Suppressor macrophage (primary cell): ENCODE measurements at regions not wholly inside any gene's neighbourhood (a gene's known extent, or its start where the extent isn't known, plus 50 kb on each side); places are given as distances from the start of the nearest gene placed in this dataset.

ENCODE experiments used
- DNase-seq, 4 experiments: peaks; one replicate each; pipeline ENCODE4 v3.0.0-alpha.2; 2020 to 2022

DNA sequence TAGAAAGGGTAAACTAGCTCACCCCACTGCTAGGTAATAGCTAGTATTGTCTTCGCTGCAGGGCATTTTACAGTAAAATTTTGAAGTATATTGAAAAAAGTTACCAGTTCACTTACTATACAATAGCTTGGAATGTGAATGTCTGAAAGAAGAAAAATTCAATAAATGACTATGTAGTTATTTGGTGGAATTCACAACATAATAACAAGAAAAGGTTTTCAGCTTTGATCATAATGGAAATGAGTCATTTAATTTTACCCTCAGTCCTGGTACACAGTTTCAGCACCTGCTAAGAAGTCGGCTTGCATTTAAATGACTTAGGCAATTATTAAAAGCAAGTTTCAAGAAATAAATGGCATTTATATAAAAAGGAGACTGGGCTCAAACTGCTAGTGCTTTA, 90.4 kb downstream of the NUP35 start:
- DNase-seq: no peak

DNA sequence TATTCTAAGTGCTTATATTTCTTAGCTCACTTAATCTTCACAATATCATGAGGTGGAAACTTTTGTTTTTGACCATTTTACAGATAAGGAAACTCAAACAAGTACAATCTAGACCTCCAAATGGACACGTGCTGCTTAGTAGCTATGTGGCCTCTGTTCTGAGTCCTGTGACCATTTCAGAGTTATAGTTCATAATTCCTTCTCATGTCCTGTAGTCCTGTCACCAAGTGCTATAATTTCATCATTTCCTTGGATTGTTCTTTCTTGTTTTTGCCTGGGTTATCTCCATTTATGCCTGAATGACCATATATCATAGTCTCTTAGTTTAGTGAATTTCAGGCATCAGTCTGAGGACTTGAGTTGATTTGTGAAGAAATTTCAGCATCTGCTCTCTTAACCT, 91.7 kb downstream of the NUP35 start:
- DNase-seq: no peak

DNA sequence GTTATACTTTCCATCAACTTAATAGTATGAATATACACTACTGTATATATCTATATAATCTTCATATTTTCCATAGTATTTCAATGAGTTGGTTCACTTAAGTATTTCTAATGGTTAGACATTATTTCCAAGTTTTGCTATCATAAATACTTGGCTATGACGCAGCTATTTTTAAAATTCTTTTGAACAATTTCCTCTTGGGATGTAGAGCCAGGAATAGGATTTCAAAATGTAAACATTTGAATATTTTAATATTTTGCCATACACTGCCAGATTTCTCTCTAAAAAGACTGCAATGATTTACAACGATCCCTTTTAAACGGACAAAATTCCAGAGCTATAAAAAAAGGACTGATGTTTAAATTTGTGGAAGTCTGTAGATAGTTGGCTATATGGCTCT, 95.6 kb downstream of the NUP35 start:
- DNase-seq: no peak

DNA sequence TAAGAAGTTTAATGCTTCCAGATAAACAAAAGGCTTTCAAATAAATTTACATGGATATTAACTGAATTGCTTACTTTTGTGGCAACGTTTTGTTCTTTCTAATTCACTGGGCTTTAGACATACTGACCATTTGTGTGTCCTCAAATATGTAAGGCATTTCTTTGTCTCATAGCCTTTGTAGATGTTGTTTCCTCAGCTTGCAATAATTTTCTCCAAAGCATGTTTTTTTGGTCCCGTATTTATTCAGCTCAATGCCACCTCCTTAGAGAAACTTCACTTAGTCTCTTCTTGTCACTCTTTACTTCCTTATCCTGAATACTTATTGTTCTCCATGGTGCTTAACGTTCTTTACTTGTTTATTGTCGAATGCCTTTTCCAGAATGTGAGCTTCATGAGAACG, 98.5 kb downstream of the NUP35 start:
- no peak for DNase-seq

DNA sequence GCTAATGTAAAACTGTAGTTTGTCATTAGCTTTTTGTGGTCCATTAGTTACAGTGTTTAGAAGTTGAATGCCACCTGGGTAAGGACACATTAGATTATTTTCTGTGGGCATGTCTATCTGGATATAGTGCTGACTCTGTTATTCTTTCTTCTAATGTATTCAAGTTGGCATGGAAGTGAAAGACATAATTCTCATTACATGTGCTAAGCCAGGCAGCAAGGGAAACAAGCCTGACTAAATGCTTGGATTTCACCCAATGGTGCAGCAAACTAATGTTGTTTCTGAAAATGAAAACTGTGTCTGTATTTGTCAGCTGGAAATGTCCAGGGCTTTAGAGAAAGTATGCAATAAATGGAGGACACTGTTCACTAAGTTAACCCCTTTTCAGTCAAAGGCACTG, 100.7 kb downstream of the NUP35 start:
- DNase-seq: no peak

DNA sequence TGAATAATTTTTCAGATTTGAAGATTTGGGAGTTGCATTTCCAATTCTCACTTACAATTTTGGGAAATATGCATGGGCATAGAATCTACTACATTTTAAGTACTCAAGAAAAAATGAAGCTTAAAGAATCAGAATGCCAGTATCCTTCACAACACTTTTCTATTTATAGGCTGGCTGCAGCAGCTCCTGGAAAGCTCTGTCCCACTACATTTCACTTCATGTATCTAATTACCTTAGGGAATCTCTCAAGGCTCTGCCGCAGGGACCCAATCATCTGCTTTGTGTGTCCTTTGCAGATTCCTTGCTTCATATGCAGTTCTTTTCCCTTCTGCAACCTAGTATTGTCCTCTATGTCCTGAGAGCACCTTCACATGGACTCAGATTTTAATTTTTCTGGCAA, 102.9 kb downstream of the NUP35 start:
- DNase-seq: no peak

DNA sequence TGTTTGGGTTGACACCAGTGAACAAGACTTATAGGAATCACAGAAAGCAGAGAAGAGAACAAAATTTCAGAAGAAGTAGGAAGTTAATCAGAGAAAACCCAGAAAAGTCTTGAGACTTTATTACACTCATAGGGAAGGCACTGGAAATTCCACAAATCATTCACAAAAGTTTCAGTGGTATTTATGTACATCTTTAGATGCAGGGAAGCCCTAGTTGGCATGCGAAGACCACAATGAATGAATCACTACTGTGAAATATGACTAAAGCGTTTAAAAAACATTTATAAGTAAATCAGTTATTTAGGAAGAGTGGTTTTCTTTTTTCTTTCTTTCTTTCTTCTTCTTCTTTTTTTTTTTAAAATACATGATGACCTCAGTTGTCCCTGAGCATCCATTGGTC, 105.1 kb downstream of the NUP35 start:
- no peak for DNase-seq

DNA sequence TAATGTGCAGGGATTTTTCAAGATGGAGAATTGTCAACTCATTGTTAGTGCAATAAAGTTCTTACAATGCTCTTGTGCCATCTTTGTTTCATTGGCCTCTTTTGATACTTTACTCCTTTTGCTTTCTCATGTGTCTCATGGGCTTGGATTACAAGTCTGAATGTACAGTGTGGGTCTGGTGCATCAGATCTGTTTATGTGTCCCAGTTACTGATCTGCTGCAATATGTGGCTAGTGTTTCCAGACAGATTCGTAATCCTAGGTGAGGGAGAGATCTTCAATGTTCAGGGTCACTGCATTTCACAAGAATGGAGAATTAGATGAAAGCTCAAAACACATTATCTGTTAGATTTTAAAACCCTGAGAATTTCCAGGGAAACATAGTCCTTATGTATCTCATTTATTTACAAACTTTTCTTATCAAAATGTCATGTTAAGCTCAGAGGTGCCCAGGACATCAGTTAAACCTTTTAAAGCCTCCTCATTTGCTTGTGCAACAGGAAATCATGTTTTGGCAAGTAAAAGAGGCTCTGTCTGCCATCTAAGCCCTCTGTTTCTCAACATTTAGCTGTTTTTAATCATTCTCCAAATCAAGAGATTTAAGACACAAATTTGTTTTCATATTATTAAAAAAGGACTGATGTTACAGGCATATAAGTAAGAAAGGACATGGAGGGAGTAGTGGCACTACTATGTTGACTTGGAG, 108.1 kb downstream of the NUP35 start:
- no peak for DNase-seq

DNA sequence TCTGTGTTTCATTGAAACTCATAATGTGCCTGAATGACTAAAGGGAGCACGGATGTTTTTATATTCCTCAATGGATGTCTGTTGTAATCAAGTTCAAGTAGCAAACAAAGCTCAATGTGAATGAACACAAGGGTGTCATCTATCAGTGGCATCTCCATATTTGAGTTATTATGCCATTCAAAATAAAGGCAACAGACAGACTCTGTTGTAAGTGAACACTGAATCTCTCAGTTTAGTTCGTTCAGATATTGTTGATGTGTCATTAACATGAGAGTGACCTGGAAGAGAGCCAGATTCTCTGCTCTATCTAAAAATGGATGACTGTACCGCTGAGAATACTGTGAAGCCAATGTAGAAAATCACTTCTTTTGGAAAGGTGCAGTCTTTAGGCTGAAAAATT, 118.7 kb downstream of the NUP35 start:
- no peak for DNase-seq

DNA sequence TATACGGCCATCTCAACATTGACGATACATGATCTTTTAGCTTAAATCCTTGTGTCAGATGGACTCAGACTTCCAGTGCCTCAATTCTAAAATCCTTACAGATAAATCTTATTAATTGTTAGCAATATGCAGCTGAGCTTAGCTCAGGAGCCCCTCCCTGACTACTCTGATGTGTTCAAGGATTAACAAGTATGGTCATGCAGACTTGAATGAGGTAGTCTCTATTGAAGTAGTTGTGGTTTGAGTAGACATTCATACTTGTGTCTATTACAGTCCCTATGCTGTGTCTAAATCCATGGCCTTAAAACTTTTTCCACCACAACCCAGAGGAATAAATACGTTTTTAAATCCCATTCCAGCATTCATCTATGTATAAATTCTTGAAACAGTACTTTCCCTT, 119.5 kb downstream of the NUP35 start:
- DNase-seq: no peak

DNA sequence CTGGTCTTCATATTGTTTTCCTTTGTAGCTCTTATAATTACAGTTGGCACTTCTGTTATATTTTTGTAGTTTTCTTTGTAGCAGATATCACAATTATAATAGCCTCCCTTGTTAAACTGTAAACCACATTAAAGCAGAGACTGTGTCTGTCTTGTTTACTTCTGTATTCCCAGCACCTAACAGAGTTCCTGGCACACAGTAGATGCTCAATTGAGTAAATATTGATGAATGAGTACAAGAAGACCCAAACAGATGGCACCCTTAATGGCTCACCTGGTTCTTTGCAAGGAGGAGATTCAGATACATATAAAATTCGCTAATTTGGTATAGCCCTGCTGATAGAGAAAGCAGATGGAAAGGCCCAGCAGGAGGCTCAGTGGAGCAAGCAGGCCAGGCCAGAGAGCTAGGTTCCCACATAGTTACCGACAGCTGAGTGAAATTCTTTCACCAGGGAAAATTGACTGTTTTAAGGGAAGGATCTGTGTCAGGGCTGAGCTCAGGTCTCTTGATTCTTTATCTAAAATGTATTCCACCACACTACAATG, 120.1 kb downstream of the NUP35 start:
- DNase-seq: no peak

DNA sequence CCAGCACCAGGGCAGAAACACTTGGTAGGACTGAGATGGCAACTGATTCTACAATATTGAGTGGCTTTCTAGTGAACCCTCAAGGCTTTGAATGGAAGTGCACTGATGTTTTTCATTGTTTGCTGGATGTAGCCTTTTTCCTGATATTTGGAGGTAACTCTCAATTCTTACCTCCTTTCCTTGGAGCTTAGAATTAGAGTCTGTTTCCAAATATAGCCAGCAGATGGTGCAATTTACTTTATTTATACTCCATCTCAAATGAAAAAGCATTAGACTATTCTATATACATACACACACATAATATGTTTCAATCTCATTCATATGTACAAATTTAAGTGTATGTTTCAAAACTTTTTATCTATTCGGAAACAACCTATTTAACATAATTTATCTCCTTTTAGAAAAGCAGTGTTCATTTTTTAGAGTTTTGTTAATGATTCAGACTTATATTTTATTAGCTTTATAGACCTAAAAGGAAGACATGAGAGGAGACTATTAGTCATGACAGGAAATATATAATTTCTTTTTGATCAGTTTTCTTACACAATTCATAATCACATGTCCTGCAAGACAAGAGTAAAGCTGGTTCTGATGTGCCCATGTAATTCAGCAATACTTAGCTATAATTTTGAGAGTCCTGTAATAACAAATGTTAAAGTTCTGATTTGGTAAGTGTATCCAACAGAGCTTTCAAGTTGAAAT, 124.8 kb downstream of the NUP35 start:
- DNase-seq: peak in 3 of 4 experiments; percentile 6 to 28 (median 22)

DNA sequence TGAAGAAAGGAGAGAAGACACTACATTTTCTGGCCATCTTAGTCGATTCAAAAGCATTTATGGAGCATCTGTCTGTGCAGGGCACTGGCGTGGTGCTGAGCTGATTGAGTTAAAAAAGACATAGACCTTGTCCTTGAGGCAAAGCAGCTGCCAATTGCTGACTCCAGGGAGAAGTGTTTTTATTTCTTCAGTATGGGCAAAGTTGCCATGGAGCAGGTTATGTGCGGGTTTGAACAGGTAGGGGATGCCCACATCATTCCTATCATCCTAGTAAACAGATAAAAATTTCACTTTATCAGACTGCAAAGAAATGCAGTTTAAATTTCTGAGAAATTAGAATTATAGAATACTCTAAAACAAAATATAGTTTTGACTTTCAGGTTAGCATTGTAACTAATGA, 125.8 kb downstream of the NUP35 start:
- no peak for DNase-seq

DNA sequence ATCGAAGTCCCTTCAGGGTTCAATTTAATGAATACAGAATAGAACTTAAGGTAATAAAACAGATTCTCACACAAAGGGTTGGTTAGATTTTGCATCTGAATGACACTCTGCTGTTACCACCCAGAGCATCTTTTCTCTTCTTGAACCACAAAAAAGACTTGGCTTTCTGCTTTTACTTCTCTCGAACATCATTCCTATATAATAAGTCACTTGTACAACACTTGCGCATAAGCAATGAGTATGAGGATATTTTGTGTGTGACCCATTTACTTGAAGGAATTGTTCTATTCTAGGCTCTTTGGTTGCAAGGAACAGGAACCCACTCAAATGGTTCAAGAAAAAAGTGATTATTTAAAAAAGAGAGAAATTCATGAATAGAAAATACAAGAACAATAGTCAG, 126.2 kb downstream of the NUP35 start:
- DNase-seq: no peak

DNA sequence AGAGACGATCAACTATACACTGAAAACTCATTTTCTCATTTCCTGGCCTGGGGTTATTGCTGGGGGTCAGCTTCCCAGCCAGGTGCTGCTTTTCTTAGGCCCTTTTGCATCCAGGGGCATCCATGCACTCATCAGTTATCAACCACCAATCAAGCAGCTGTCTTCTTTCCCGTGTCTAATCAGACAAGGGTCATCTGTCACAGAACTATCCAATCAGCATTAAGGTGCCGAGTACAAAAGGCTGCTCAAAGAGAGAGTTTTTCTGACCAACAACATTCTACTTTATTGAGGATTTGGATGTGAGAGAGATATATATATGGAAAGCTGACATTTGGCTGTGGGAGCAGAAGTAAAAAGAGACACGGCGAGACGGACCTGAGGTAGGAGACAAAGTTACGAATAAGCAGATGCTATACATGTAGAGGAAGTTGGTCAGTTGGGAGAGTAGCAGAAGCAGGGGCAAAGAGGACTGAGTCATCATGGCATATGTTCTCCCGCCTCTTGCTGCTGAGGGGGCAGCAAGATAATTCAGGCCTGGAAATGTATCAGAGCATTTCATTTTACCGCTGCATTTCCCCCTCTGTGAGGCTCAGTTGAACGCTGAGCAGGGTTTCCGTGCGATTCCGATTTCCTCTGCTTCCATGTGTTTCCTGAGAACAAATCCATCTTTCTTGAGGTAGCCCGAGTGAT, 129.3 kb downstream of the NUP35 start:
- DNase-seq: no peak

DNA sequence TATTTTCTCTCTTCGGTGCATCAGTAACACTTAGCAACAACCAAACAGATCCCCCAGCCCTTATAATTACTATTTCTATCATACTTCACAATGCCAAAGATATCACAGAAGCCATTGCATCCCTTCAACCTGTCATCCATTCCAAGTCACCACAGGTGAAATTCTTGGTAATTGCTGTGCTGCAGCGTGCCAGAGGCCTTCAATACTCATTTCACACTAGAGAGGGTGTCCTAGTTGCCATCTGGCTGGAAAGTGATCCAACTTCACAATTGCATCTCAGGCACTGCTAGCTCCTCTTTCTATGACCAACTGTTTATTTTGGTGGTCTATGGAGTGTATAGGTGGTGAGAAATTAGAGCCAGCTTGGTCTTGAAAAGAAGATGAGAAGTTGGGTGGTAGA, 131.2 kb downstream of the NUP35 start:
- no peak for DNase-seq

DNA sequence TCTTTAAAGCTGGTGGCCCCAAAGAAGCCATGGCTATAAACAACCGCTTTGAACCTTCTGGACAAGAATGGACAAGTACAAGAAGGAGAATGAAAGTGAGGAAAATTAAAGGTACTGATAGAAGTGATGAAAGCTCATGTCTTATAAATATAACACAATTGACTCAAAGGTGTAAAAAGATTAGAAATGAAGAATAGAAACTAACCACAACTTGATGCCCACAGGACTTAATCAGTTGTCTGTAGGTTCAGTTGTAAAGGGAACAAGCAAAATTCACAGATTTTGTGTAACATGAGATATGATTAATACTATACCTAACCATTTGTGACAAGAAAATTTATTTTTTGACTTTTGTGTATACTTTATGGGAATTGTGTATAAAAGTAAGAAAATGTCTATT, 135.7 kb downstream of the NUP35 start:
- no peak for DNase-seq

DNA sequence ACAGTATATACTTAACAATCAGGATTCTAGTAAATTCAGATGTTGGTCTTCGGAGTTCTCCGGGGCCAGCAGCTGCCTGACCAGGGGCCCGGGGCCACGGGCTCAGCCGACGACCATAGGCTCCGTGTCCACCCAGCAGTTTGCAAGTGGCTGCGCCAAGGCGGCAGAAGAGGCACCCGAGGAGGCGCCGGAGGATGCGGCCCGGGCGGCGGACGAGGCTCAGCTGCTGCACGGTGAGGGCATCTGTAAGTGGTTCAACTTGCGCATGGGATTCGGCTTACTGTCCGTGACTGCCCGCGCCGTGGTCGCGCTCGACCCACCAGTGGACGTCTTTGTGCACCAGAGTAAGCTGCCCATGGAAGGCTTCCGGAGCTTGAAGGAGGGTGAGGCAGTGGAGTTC, 136.3 kb downstream of the NUP35 start:
- no peak for DNase-seq

DNA sequence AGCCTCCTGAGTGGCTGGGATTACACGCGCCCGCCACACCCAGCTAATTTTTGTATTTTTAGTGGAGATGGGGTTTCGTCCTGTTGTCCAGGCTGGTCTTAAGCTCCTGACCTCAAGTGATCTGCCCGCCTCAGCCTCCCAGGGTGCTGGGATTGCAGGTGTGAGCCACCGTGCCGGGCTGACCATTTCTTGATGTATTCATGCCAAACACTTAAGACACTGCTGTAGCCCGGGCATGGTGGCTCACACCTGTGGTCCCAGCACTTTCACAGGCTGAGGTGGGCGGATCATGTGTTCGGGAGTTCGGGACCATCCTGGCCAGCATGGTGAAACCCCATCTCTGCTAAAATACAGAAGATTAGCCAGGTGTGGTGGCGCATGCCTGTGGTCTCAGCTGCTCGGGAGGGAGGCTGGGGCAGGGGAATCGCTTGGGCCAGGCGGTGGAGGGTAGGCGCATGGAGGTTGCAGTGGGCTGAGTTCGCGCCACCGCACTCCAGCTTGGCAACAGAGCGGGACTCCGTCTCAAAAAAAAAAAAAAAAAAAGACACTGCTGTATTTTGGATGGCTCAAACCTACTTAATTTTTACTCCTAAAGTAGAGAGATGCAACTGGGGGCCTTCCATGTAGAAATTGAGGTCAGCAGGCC, 140.8 kb downstream of the NUP35 start:
- no peak for DNase-seq

DNA sequence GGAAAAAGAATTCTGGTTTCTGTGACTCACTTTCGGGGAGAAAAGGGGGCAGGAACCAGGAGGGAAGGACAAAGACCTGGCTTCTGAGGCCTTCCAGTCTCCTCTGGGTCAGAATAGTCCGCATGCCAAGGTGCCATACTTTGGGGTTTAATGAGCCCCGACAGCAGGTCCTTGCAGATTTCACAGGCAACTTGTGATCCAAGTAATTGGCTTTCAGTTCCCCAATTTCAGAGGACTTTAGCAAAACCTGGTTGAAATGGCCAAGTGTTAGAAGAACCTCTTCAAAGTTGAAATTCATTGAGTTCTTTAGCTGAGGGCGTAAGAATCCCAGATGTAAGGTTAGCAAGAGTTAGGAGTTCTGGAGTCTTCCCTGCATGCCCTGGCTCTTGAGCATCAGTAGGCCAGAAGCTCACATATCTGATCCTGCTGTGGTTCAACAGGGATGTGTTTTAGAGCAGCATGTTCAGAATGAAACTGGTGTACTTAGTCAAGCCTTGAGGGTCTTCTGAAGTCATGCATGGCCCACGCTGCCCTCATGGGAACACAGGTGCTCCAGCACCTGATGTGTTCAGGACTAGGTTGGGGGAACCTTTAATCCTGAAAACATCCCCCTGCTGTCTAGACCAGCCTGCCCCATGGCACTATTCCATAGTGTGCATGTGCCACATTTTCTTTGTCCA, 143.0 kb downstream of the NUP35 start:
- no peak for DNase-seq

DNA sequence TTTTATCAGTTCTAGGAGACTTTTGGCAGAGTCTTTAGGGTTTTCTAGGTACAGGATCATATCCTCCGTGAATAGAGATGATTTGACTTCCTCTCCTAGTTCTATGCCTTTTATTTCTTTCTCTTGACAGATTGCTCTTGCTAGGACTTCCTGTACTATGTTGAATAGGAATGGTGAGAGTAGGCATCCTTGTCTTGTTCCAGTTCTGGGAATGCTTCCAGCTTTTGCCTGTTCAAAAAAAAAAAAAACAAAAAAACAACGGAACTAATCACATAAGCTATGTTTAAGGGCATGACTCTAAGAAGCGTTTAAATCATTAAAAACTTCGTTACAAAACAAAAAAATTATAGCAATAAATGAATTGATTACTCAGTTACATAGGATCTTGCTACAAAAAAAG, 145.7 kb downstream of the NUP35 start:
- no peak for DNase-seq

DNA sequence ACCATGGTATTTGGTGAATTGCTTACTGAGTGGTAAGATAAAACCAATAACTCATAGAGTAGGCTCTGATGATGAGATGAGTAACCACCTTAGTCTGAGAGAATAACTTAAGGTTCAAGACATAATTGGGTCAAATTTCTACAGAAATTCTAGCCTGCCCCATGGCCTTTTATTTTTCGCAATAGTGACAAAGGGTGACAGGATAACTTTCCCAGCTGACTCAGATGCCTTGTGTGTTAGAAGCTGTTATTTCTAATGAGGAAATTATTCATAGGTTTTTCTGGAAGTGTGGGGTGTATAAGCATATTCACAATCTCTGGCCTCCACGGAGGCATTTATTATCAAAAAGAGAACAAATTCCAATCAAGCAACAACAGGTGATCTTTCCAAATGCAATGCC, 159.0 kb downstream of the NUP35 start:
- DNase-seq: no peak

DNA sequence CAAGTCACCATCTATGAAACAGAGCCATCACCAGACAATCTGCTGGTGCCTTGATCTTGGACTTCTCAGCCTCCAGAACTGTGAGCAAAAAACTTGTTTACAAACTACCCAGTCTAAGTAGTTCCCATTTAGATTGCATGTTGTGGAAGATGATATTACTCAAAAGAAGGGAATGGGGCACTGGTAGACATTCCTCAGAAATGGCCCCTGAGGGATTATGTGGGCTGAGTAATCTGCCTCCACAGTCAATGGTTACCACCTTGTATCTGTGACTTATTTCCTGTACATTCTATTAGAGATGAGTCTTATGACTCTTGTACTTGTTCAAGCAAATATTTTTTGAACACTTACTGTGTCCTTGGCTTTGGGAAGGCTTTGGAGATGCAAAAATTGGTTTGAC, 160.4 kb downstream of the NUP35 start:
- no peak for DNase-seq
